GM20000 (cell line): ENCODE measurements at regions not wholly inside any gene's neighbourhood (a gene's known extent, or its start where the extent isn't known, plus 50 kb on each side); places are given as distances from the start of the nearest gene placed in this dataset.

Experiments
- DNase-seq: peaks from one replicate; pipeline ENCODE4 v3.0.0; 2012; ENCODE audit warnings: low spot score
- CTCF ChIP-seq: IDR thresholded peaks from 2 replicates; pipeline ENCODE4 v1.5.1; 2012; ENCODE audit warnings: mild to moderate bottlenecking, control low read depth; ENCODE audit errors: extremely low read depth, missing control alignments

GRCh38 chr11:59267736-59268475, 55.2 kb upstream of the MPEG1 start:
- no peak for DNase-seq
- TF ChIP-seq CTCF, result no peak

- TF ChIP-seq CTCF, result no peak
- no peak for DNase-seq
Measured at GRCh38 chr11:59267196-59267595, 54.5 kb upstream of the MPEG1 start.

- no peak for DNase-seq
- no peak for TF ChIP-seq CTCF
Measured at GRCh38 chr11:59266491-59266890, 53.8 kb upstream of the MPEG1 start.

- DNase-seq, result no peak
- TF ChIP-seq CTCF, result no peak
Measured at GRCh38 chr11:59265735-59266134, 53.0 kb upstream of the MPEG1 start.

GRCh38 chr11:59264736-59265135, 52.0 kb upstream of the MPEG1 start:
- TF ChIP-seq CTCF, result no peak
- DNase-seq, result no peak

- DNase-seq, result no peak
- TF ChIP-seq CTCF, result peak; percentile 64
Measured at GRCh38 chr11:59263225-59263894, 50.6 kb upstream of the MPEG1 start.
